Ascending aorta (tissue), 2 donors: ENCODE measurements at regions not wholly inside any gene's neighbourhood (a gene's known extent, or its start where the extent isn't known, plus 50 kb on each side); places are given as distances from the start of the nearest gene placed in this dataset.

ENCODE experiments used
- DNase-seq, 2 donors: peaks; one replicate each; pipeline ENCODE4 v3.0.0-alpha.2; 2019; ENCODE audit warnings: low spot score in 2 of 2
- H3K27ac ChIP-seq, 2 donors: fragments of 200-600 bp; sonication (generic); one replicate each; pipeline ENCODE4 v1.5.1; 2016 to 2017; ENCODE audit warnings: mild to moderate bottlenecking in 1 of 2
- H3K27me3 ChIP-seq: fragments of 200-600 bp; sonication (generic); one replicate; pipeline ENCODE4 v1.5.1; 2017
- H3K36me3 ChIP-seq, 2 donors: fragments of 200-600 bp; sonication (generic); one replicate each; pipeline ENCODE4 v1.5.1; 2016
- H3K4me1 ChIP-seq, 2 donors: fragments of 200-600 bp; sonication (generic); one replicate each; pipeline ENCODE4 v1.5.1; 2016 to 2017; ENCODE audit warnings: mild to moderate bottlenecking in 1 of 2
- H3K4me3 ChIP-seq, 2 donors: fragments of 200-600 bp; sonication (generic); one replicate each; pipeline ENCODE4 v1.5.1; 2016 to 2017; ENCODE audit warnings: mild to moderate bottlenecking in 1 of 2
- H3K9me3 ChIP-seq, 2 donors: fragments of 200-600 bp; sonication (generic); one replicate each; pipeline ENCODE4 v1.5.1; 2016
- CTCF ChIP-seq, 3 experiments: fragments of 200-600 bp in 2 of 3; fragments of 450-650 bp in 1 of 3; sonication (generic) in 2 of 3; IDR thresholded peaks; one replicate each; pipeline ENCODE4 v1.5.1; 2016 to 2019; ENCODE audit warnings: antibody characterized with exemption in 3 of 3, mild to moderate bottlenecking in 1 of 3, moderate library complexity in 1 of 3
- intact Hi-C: fragments of 100-400 bp; cut with DNase I; formaldehyde crosslinking; loops from one replicate; pipeline ENCODE4 v1.15.1; 2023

GRCh38 chr12:25817166-25817565, 141.3 kb upstream of the RASSF8 start:
- Histone ChIP-seq H3K9me3 (no peaks in the 10 kb centered on the region), H3K4me3 (no peak overlapping the region), H3K4me1 (no peaks in the 10 kb centered on the region), H3K27ac (no peak overlapping the region), H3K36me3 (no peaks in the 10 kb centered on the region), H3K27me3 (no peaks in the 10 kb centered on the region)
- no peak for TF ChIP-seq CTCF (IDR thresholded peaks at IDR 0.05)
- intact Hi-C loops, result no loop called here
- no peak for DNase-seq

GRCh38 chr12:25818596-25819390, 139.7 kb upstream of the RASSF8 start:
- Histone ChIP-seq H3K36me3 (no peaks in the 10 kb centered on the region), H3K27me3 (no peaks in the 10 kb centered on the region), H3K27ac (no peak overlapping the region), H3K4me1 (no peaks in the 10 kb centered on the region), H3K4me3 (no peak overlapping the region), H3K9me3 (no peaks in the 10 kb centered on the region)
- intact Hi-C loops, result no loop called here
- no peak for DNase-seq
- TF ChIP-seq CTCF (IDR thresholded peaks at IDR 0.05), result no peak

- intact Hi-C loops, result loop anchor here (10.0 kb wide), 1 partner anchor 195 kb away; no protein-coding TSS in a partner anchor
- Histone ChIP-seq H3K4me1 (no peaks in the 10 kb centered on the region), H3K4me3 (no peak overlapping the region), H3K9me3 (no peaks in the 10 kb centered on the region), H3K27me3 (no peaks in the 10 kb centered on the region), H3K27ac (no peak overlapping the region), H3K36me3 (no peaks in the 10 kb centered on the region)
- no peak for TF ChIP-seq CTCF (IDR thresholded peaks at IDR 0.05)
- no peak for DNase-seq
Observed at GRCh38 chr12:25819691-25820090, 138.8 kb upstream of the RASSF8 start.

- no peaks in the 10 kb centered on the region for H3K36me3 ChIP-seq
- intact Hi-C loops, result loop anchor here (10.0 kb wide), 1 partner anchor 193 kb away; no protein-coding TSS in a partner anchor
- H3K4me1 ChIP-seq, result no peaks in the 10 kb centered on the region
- no peak overlapping the region for H3K27ac ChIP-seq
- no peak for DNase-seq
- H3K27me3 ChIP-seq, result no peaks in the 10 kb centered on the region
- H3K4me3 ChIP-seq, result no peak overlapping the region
- H3K9me3 ChIP-seq, result no peaks in the 10 kb centered on the region
- TF ChIP-seq CTCF (IDR thresholded peaks at IDR 0.05), result no peak
Observed at GRCh38 chr12:25822281-25822680, 136.2 kb upstream of the RASSF8 start.

GRCh38 chr12:25824734-25825133, 133.7 kb upstream of the RASSF8 start:
- H3K27me3 ChIP-seq, result no peaks in the 10 kb centered on the region
- intact Hi-C loops, result loop anchor here (10.0 kb wide), 1 partner anchor 190 kb away; no protein-coding TSS in a partner anchor
- H3K36me3 ChIP-seq, result no peaks in the 10 kb centered on the region
- no peak overlapping the region for H3K27ac ChIP-seq
- no peak overlapping the region for H3K4me3 ChIP-seq
- DNase-seq, result no peak
- TF ChIP-seq CTCF (IDR thresholded peaks at IDR 0.05), result no peak
- H3K9me3 ChIP-seq, result no peaks in the 10 kb centered on the region
- H3K4me1 ChIP-seq, result peaks cover 0 to 7% of the 10 kb centered on the region in 2 donors
